NCI-H2171 (cell line): ENCODE measurements at regions not wholly inside any gene's neighbourhood (a gene's known extent, or its start where the extent isn't known, plus 50 kb on each side); places are given as distances from the start of the nearest gene placed in this dataset.

Experiments
- DNase-seq: peaks from one replicate; lab custom pipeline; 2025; lab: John Stamatoyannopoulos, UW

- no peak for DNase-seq
Measured at GRCh38 chr16:55271945-55272513, 52.0 kb upstream of the IRX6 start.

DNA sequence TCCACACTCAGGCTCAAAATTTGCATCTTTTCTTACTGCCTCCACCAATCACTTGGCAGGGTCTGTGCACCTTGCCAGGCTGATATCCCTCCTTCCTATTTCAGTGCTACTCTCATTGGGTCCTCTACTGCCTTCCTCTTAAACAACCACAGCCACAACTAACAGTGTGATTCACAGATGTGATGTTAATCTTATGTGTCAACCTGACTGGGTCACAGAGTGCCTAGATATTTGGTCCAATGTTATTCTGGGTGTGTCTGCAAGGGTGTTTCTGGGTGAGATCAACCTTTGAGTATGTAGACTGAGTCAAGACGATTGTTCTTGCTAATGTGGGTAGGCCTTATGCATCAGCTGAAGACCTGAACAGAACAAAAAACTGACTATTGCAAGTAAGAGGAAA is 51.3 kb upstream of the IRX6 start:
- DNase-seq: no peak

DNA sequence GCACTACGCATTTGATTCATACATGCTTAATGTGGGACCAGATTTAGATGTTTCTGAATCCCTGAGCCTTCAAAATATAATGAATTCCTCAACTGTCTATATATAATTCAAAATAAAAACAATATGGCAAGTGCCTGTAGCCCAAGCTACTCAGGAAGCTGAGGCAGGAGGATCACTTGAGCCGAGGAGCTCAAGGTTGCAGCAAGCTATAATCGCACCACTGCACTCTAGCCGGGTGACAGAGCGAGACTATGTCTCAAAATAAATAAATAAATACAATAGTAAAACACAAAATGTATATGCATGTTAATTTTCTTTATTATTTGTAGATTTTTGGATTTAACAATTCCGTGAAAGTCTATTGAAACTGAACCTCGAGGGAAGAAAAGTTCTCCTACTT is 50.6 kb upstream of the IRX6 start:
- DNase-seq: no peak

DNA sequence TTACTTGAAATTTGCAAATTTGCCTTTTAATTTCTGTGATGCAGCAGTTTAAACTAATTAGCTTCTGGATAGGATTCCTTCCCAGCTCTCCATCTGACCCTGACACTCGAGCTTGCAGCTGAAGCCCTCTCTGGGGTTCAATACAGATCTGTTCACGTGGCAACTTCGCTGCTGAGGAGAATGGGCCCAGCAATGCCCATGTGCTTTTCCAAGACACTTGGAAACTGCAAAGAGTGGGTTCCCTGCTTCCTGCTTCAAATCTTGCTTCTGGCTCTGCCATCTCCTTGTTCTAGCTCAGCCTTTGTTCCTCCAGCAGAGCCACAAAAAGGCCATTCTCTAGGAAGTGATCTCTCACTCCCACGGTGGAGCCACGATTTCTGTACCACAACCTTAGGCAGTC is 50.0 kb upstream of the IRX6 start:
- DNase-seq: no peak
